DND-41 (cell line): ENCODE measurements at regions not wholly inside any gene's neighbourhood (a gene's known extent, or its start where the extent isn't known, plus 50 kb on each side); places are given as distances from the start of the nearest gene placed in this dataset.

ENCODE experiments used
- EZH2 ChIP-seq: IDR thresholded peaks from 3 replicates; pipeline ENCODE4 v1.6.1; 2012; ENCODE audit warnings: borderline replicate concordance, low read depth, mild to moderate bottlenecking, moderate library complexity, low read length, inconsistent platforms; ENCODE audit not compliant: severe bottlenecking
- TF ChIP-seq, protein P1 (sequence below): IDR thresholded peaks from 2 replicates; pipeline ENCODE4 v1.5.1; 2012; ENCODE audit warnings: borderline replicate concordance, low read length, moderate library complexity, mild to moderate bottlenecking; ENCODE audit not compliant: poor library complexity, severe bottlenecking; ENCODE audit errors: extremely low read depth

- TF ChIP-seq, protein P1, sequence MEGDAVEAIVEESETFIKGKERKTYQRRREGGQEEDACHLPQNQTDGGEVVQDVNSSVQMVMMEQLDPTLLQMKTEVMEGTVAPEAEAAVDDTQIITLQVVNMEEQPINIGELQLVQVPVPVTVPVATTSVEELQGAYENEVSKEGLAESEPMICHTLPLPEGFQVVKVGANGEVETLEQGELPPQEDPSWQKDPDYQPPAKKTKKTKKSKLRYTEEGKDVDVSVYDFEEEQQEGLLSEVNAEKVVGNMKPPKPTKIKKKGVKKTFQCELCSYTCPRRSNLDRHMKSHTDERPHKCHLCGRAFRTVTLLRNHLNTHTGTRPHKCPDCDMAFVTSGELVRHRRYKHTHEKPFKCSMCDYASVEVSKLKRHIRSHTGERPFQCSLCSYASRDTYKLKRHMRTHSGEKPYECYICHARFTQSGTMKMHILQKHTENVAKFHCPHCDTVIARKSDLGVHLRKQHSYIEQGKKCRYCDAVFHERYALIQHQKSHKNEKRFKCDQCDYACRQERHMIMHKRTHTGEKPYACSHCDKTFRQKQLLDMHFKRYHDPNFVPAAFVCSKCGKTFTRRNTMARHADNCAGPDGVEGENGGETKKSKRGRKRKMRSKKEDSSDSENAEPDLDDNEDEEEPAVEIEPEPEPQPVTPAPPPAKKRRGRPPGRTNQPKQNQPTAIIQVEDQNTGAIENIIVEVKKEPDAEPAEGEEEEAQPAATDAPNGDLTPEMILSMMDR = no peak
- TF ChIP-seq EZH2 = no peak
Observed at GRCh38 chr11:98136357-98136756, 884.4 kb upstream of the CNTN5 start.
